ENCODE measurements at regions not wholly inside any gene's neighbourhood (a gene's known extent, or its start where the extent isn't known, plus 50 kb on each side); places are given as distances from the start of the nearest gene placed in this dataset.
A peak's percentile ranks its signal among the peaks of the same experiment; 100 is the strongest.

- no peak for DNase-seq (ENCODE audit: low spot score)
- FAIRE-seq = no peak
Measured at GRCh38 chr3:44019736-44020135, 221.9 kb upstream of the TOPAZ1 start.

GRCh38 chr3:44020143-44020542, 221.5 kb upstream of the TOPAZ1 start:
- no peak for FAIRE-seq

GRCh38 chr3:44021651-44022594, 219.8 kb upstream of the TOPAZ1 start:
- DNase-seq (ENCODE audit: low spot score) (no peak), FAIRE-seq (no peak)

More at GRCh38 chr3:44020143-44020542, 221.5 kb upstream of the TOPAZ1 start:
- DNase-seq (ENCODE audit: low spot score) = no peak

GRCh38 chr3:44023961-44024593, 217.6 kb upstream of the TOPAZ1 start:
- FAIRE-seq = no peak

GRCh38 chr3:44026220-44026865, 215.3 kb upstream of the TOPAZ1 start:
- no peak for DNase-seq (ENCODE audit: low spot score)
- FAIRE-seq = no peak

More at GRCh38 chr3:44023961-44024593, 217.6 kb upstream of the TOPAZ1 start:
- no peak for DNase-seq (ENCODE audit: low spot score)

- DNase-seq (ENCODE audit: low spot score) (no peak), FAIRE-seq (no peak)
Measured at GRCh38 chr3:44029100-44029499, 212.6 kb upstream of the TOPAZ1 start.

- DNase-seq (ENCODE audit: low spot score) (no peak), FAIRE-seq (no peak)
Measured at GRCh38 chr3:44030285-44030684, 211.4 kb upstream of the TOPAZ1 start.

GRCh38 chr3:44030687-44031305, 210.9 kb upstream of the TOPAZ1 start:
- FAIRE-seq (no peak), DNase-seq (ENCODE audit: low spot score) (no peak)

GRCh38 chr3:44031387-44032380, 210.0 kb upstream of the TOPAZ1 start:
- no peak for FAIRE-seq
- no peak for DNase-seq (ENCODE audit: low spot score)

- DNase-seq (ENCODE audit: low spot score) (no peak), FAIRE-seq (no peak)
Measured at GRCh38 chr3:44032487-44032886, 209.2 kb upstream of the TOPAZ1 start.

GRCh38 chr3:44033123-44033522, 208.6 kb upstream of the TOPAZ1 start:
- DNase-seq (ENCODE audit: low spot score) (no peak), FAIRE-seq (no peak)

- no peak for DNase-seq (ENCODE audit: low spot score)
- no peak for FAIRE-seq
Measured at GRCh38 chr3:44036850-44037249, 204.8 kb upstream of the TOPAZ1 start.

- FAIRE-seq = no peak
Measured at GRCh38 chr3:44039006-44039405, 202.7 kb upstream of the TOPAZ1 start.

GRCh38 chr3:44041726-44042125, 200.0 kb upstream of the TOPAZ1 start:
- FAIRE-seq = no peak
- no peak for DNase-seq (ENCODE audit: low spot score)

More at GRCh38 chr3:44039006-44039405, 202.7 kb upstream of the TOPAZ1 start:
- DNase-seq (ENCODE audit: low spot score) = no peak

- no peak for FAIRE-seq
- DNase-seq (ENCODE audit: low spot score) = no peak
Measured at GRCh38 chr3:44042772-44043171, 198.9 kb upstream of the TOPAZ1 start.

GRCh38 chr3:44045476-44046275, 196.0 kb upstream of the TOPAZ1 start:
- FAIRE-seq (no peak), DNase-seq (ENCODE audit: low spot score) (peak; percentile 23)

- no peak for FAIRE-seq
Measured at GRCh38 chr3:44047796-44048195, 193.9 kb upstream of the TOPAZ1 start.

GRCh38 chr3:44048196-44048924, 193.3 kb upstream of the TOPAZ1 start:
- DNase-seq (ENCODE audit: low spot score) (no peak), FAIRE-seq (no peak)

More at GRCh38 chr3:44047796-44048195, 193.9 kb upstream of the TOPAZ1 start:
- no peak for DNase-seq (ENCODE audit: low spot score)

- DNase-seq (ENCODE audit: low spot score) (no peak), FAIRE-seq (no peak)
Measured at GRCh38 chr3:44048949-44049348, 192.7 kb upstream of the TOPAZ1 start.

Data from urothelium cell line (cell line).